Fibroblast of pulmonary artery (primary cell): ENCODE measurements at regions not wholly inside any gene's neighbourhood (a gene's known extent, or its start where the extent isn't known, plus 50 kb on each side); places are given as distances from the start of the nearest gene placed in this dataset.

Experiments
- DNase-seq: peaks from one replicate; pipeline ENCODE4 v3.0.0-alpha.2; 2010; ENCODE audit warnings: low read depth
- H3K4me3 ChIP-seq: replicated peaks from 2 replicates; pipeline ENCODE4 v1.5.1; 2011; ENCODE audit warnings: low read depth, mild to moderate bottlenecking, control low read depth, low read length, moderate library complexity
- CTCF ChIP-seq: IDR thresholded peaks from 2 replicates; pipeline ENCODE4 v1.5.1; 2011; ENCODE audit warnings: mild to moderate bottlenecking, control low read depth, low read length, inconsistent platforms; ENCODE audit errors: missing control alignments

- H3K4me3 ChIP-seq: no peak overlapping the region
- no peak for TF ChIP-seq CTCF
- no peak for DNase-seq
These were observed 116.8 kb upstream of the FAM78B start for GRCh38 chr1:166283600-166283999.

- TF ChIP-seq CTCF: no peak
- DNase-seq: no peak
These were observed 122.7 kb upstream of the FAM78B start for GRCh38 chr1:166289309-166290050.

GRCh38 chr1:166295656-166296055 is 128.9 kb upstream of the FAM78B start:
- H3K4me3 ChIP-seq: no peak overlapping the region
- DNase-seq: no peak
- no peak for TF ChIP-seq CTCF

More at GRCh38 chr1:166289309-166290050, 122.7 kb upstream of the FAM78B start:
- H3K4me3 ChIP-seq: no peak overlapping the region

GRCh38 chr1:166297993-166298392 is 131.2 kb upstream of the FAM78B start:
- TF ChIP-seq CTCF: no peak
- H3K4me3 ChIP-seq: no peak overlapping the region
- DNase-seq: no peak

GRCh38 chr1:166300767-166301166 is 134.0 kb upstream of the FAM78B start:
- TF ChIP-seq CTCF: no peak
- H3K4me3 ChIP-seq: no peak overlapping the region
- no peak for DNase-seq

- no peak overlapping the region for H3K4me3 ChIP-seq
- TF ChIP-seq CTCF: no peak
- DNase-seq: no peak
These were observed 136.4 kb upstream of the FAM78B start for GRCh38 chr1:166302989-166303758.
